HG03571 (cell line): ENCODE measurements at regions not wholly inside any gene's neighbourhood (a gene's known extent, or its start where the extent isn't known, plus 50 kb on each side); places are given as distances from the start of the nearest gene placed in this dataset.
"Not testable (repeated sequence)": the region's sequence is repeated elsewhere in the genome, so short reads cannot be mapped to it uniquely, and the experiment has no call there.

Experiments
- ATAC-seq: cut with Tn5 transposase; IDR thresholded peaks from one replicate; pipeline ENCODE4 v1.9.1; 2021; ENCODE audit not compliant: unreplicated experiment

- ATAC-seq = no peak
Measured at GRCh38 chr3:4140921-4141320, 162.2 kb upstream of the SETMAR start.

- no peak for ATAC-seq
Measured at GRCh38 chr3:4147556-4148118, 155.5 kb upstream of the SETMAR start.

GRCh38 chr3:4149296-4149695 is 153.9 kb upstream of the SETMAR start:
- no peak for ATAC-seq

GRCh38 chr3:4150816-4151215 is 152.4 kb upstream of the SETMAR start:
- ATAC-seq = no peak

- no peak for ATAC-seq
Measured at GRCh38 chr3:4151859-4152258, 151.3 kb upstream of the SETMAR start.

- no peak for ATAC-seq
Measured at GRCh38 chr3:4153771-4154170, 149.4 kb upstream of the SETMAR start.

- no peak for ATAC-seq
Measured at GRCh38 chr3:4158329-4158728, 144.8 kb upstream of the SETMAR start.

GRCh38 chr3:4162096-4162495 is 141.1 kb upstream of the SETMAR start:
- no peak for ATAC-seq

GRCh38 chr3:4163011-4163410 is 140.2 kb upstream of the SETMAR start:
- no peak for ATAC-seq

GRCh38 chr3:4166540-4166939 is 136.6 kb upstream of the SETMAR start:
- no peak for ATAC-seq

- ATAC-seq = not testable (repeated sequence)
Measured at GRCh38 chr3:4167230-4167629, 135.9 kb upstream of the SETMAR start.

- ATAC-seq = no peak
Measured at GRCh38 chr3:4174791-4175190, 128.4 kb upstream of the SETMAR start.

GRCh38 chr3:4191971-4192370 is 111.2 kb upstream of the SETMAR start:
- ATAC-seq = no peak

- no peak for ATAC-seq
Measured at GRCh38 chr3:4195006-4195405, 108.2 kb upstream of the SETMAR start.

GRCh38 chr3:4196506-4197147 is 106.5 kb upstream of the SETMAR start:
- no peak for ATAC-seq

GRCh38 chr3:4197670-4198069 is 105.5 kb upstream of the SETMAR start:
- no peak for ATAC-seq

- no peak for ATAC-seq
Measured at GRCh38 chr3:4198491-4198890, 104.7 kb upstream of the SETMAR start.

- not testable (repeated sequence) for ATAC-seq
Measured at GRCh38 chr3:4204776-4205175, 98.4 kb upstream of the SETMAR start.

GRCh38 chr3:4207672-4208071 is 95.5 kb upstream of the SETMAR start:
- ATAC-seq = no peak

GRCh38 chr3:4208556-4208955 is 94.6 kb upstream of the SETMAR start:
- ATAC-seq = no peak

- ATAC-seq = no peak
Measured at GRCh38 chr3:4211610-4212009, 91.6 kb upstream of the SETMAR start.

- not testable (repeated sequence) for ATAC-seq
Measured at GRCh38 chr3:4213420-4213819, 89.7 kb upstream of the SETMAR start.

- ATAC-seq = not testable (repeated sequence)
Measured at GRCh38 chr3:4216974-4217373, 86.2 kb upstream of the SETMAR start.
